C4-2B (cell line): ENCODE measurements at regions not wholly inside any gene's neighbourhood (a gene's known extent, or its start where the extent isn't known, plus 50 kb on each side); places are given as distances from the start of the nearest gene placed in this dataset.

ENCODE experiments used
- ZFX ChIP-seq: fragments of 450-650 bp; IDR thresholded peaks from 2 replicates; pipeline ENCODE4 v1.6.1; 2017
- TF ChIP-seq, protein P1 (sequence below): fragments of 450-650 bp; conservative IDR thresholded peaks from 2 replicates; pipeline ENCODE4 v1.5.1; 2017; ENCODE audit warnings: mild to moderate bottlenecking

DNA sequence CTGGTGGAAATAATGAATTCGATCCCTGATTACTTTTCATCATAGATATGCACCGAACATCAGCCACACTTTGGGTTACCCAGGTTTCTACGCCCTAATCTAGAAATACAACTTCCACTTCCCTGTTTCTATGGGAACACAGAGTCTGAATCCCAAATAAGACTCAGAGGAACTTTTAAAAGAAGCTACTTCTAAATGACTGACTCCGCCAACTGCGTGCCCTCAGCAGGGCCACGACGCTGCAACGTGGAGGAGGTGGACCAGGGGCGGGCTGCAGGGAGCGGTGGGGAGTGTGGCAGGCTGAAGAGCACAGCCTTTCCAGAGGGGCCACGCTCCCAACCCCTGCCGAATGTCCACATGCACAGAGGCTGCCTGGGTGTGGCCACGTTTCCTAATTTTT, 304.0 kb downstream of the SHANK2 start:
- TF ChIP-seq, protein P1, sequence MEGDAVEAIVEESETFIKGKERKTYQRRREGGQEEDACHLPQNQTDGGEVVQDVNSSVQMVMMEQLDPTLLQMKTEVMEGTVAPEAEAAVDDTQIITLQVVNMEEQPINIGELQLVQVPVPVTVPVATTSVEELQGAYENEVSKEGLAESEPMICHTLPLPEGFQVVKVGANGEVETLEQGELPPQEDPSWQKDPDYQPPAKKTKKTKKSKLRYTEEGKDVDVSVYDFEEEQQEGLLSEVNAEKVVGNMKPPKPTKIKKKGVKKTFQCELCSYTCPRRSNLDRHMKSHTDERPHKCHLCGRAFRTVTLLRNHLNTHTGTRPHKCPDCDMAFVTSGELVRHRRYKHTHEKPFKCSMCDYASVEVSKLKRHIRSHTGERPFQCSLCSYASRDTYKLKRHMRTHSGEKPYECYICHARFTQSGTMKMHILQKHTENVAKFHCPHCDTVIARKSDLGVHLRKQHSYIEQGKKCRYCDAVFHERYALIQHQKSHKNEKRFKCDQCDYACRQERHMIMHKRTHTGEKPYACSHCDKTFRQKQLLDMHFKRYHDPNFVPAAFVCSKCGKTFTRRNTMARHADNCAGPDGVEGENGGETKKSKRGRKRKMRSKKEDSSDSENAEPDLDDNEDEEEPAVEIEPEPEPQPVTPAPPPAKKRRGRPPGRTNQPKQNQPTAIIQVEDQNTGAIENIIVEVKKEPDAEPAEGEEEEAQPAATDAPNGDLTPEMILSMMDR: no peak
- TF ChIP-seq ZFX: no peak
